Inferior parietal cortex (tissue), 1 donor: ENCODE measurements at regions not wholly inside any gene's neighbourhood (a gene's known extent, or its start where the extent isn't known, plus 50 kb on each side); places are given as distances from the start of the nearest gene placed in this dataset.
"Not testable (repeated sequence)": the region's sequence is repeated elsewhere in the genome, so short reads cannot be mapped to it uniquely, and the experiment has no call there.

Experiments used
- DNase-seq: peaks from one replicate; pipeline ENCODE4 v3.0.0-alpha.2; 2016; ENCODE audit errors: extremely low spot score

DNA sequence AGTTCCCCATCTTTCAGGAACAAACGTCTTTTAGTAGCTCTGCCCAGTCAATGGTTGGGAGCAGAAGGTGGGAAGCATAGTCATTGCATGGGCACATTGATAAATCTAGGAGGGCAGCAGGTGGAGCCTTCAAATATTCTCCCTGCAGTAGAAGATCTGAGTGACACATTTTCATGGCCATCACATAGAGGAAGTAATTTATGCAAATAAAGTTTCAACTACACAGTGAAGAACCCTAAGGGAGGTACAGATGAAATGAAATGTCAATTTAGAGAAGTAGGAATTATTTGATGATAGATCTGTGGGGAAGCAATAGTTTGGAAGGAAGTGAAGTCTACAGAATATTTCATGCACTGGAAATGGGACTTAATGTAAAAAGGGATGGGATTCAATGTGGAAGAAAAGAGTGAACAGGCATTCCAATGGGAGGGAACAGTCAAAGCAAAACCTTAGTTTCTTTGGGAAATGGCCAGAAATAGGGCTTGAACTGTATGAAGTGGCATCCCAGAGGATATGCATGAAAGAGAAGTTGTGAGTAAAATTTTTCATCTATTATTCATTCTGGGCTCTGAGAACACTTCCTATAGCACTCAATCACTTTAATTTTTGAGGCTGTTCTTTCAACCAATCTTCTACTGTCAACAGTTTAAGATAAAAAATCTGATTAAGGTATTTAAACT, 256.2 kb upstream of the LUZP2 start:
- no peak for DNase-seq

DNA sequence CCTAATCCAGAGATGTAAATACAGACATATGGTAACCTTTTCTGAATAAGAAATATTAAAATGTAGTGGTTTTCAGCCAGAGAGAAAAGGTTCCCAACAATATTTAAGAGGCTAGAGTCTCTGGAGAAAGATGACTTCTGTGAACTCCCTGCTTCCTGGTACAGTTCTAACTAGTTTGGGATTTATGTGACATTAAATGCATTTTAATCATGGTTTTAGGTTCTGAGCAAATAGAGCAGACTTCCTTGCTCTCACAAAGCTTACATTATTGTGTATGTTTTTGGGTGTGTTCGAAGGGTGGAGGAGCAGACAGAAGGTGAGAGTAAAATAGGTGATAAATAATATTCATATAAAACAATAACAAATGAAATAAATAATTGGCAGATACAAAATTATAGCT, 250.1 kb upstream of the LUZP2 start:
- no peak for DNase-seq

GRCh38 chr11:24247846-24248245, 249.0 kb upstream of the LUZP2 start:
- no peak for DNase-seq

DNA sequence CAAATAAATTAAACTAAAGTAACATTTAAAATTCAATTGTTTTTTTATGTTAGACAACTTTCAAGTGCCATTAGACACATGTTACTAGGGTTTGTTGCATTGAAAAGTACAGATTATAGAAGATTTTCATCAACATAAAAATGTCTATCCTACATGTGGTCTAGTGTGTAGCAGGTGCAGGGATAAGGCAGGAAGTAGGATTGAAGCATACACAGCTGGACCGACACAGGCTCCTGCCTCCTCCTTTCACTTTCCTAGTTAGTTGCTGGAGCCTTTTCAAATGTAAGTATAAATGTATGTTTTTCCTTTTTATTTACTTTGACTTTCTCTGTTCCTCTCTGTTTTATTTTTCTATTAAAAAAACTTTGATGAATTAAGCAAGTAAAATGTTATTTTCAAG, 246.9 kb upstream of the LUZP2 start:
- DNase-seq = no peak

GRCh38 chr11:24253237-24253760, 243.6 kb upstream of the LUZP2 start:
- no peak for DNase-seq

DNA sequence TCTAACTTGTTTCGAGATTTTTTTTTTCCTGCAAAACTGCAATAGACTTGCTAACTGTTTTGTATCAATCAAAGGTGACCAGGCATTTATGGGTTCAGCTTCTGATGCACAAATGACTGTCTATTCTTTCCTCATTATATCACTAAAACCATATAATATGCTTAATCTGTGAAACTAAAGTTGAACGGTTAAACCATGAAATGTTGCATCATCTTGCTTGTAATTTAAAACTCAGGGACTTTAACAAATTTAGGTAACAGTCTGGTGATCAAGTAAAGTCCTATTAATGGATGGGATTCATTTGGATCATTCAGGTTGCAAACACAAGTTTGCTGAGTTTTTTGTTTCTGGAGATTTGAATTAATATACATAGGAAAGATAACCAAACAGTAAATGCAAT, 232.0 kb upstream of the LUZP2 start:
- DNase-seq = no peak

- DNase-seq = no peak
Measured at GRCh38 chr11:24267014-24267413, 229.8 kb upstream of the LUZP2 start.

DNA sequence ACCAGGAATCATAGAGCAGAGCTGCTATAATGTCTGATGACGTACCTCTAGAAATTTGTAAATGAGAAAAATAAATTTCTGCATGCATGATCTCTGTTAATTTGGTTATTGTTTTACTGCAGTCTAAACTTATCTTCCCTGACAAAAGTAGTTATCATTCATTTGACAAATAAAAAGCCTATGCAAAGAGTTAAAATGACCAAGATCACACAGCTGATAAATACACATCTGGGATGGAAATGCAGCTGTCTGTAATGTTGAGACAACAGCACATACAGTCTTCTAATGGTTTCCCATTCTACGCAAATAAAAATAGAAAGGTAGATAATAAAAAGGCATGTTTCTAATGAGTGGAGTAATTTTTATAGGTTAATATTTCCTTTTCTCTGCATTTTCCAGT, 225.1 kb upstream of the LUZP2 start:
- DNase-seq = no peak

DNA sequence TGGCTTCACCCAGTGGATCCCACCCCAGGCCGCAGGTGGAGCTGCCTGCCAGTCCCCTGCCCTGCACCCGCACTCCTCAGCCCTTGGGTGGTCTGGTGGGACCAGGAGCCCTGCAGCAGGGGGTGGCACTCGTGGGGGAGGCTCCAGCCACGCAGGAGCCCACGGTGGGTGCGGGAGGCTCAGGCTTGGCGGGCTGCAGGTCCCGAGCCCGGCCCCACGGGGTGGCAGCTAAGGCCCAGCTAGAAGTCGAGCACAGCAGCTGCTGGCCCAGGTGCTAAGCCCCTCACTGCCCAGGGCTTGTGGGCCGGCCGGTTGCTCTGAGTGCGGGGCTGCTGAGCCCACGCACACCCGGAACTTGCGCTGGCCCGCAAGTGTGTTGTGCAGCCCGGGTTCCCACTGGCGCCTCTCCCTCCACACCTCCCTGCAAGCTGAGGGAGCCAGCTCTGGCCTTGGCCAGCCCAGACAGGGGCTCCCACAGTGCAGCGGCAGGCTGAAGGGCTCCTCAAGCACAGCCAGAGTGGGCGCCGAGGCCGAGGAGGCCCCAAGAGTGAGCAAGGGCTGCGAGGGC, 222.6 kb upstream of the LUZP2 start:
- not testable (repeated sequence) for DNase-seq

DNA sequence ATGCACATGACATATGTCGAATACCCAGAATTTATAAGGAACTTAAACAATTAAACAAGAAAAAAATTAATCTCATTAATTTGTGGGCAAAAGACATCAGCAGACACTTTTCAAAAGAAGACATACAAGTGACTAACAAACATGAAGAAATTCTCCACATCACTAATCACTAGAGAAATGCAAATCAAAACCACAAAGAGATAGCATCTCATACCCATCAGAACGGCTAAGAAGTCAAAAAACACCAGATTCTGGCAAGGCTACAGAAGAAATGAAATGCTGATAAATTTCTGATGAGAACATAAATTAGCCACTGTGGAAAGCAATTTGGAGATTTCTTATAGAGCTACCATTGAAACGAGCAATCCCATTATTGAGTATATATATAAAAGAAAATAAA, 210.6 kb upstream of the LUZP2 start:
- DNase-seq = no peak

DNA sequence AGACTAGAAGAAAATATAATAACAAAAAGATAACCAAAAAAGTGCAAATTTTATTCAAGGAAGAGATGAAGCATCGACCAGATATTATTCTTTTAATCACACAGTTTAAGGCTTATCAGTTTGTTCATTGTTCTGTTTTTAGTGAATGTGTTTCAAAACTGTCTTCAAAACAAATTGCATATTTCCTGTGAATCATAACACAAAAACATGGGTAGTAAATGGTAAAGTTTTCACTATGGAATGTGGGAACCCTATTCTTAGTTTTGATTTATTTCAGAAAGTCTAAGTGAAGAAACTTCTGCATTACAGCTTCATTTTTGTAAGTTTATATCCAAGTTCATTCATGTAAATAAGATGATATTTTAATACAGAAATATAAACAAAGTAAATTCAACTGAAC, 207.6 kb upstream of the LUZP2 start:
- no peak for DNase-seq

DNA sequence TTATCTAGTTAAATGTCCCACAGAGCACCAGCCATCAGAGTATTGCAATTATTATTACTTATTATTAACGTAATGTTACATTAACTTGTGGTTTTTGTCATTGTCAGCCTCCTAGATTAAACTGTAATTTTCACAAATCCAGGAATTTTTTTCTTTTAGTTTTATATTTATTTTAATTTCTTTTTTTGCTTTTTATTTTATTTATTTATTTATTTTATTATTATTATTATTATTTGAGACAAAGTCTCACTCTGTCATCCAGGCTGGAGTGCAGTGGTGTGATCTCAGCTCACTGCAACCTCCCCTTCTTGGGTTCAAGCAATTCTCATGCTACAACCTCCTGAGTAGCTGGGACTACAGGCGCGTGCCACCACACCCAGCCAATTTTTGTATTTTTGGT, 202.9 kb upstream of the LUZP2 start:
- DNase-seq = no peak

- no peak for DNase-seq
Measured at GRCh38 chr11:24295360-24295759, 201.5 kb upstream of the LUZP2 start.

DNA sequence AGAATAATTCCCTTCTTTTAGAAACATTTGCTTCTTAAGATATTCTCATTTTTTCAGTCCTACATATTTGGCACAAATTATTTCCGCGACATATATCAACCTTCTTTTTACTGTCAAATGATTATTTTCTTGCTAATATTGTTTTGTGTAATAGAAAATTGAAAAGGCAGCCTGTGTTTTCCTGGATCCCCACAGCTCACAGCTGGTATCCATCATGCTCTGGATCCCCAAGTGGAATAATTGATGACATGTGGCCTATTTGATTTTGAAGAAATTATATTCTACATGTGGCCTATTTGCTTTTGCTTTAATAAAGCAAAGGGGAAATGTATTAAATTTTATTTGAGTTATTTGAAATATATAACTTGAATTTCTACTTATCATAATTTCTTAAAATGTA, 199.4 kb upstream of the LUZP2 start:
- DNase-seq = no peak

GRCh38 chr11:24298146-24298545, 198.7 kb upstream of the LUZP2 start:
- DNase-seq = no peak

DNA sequence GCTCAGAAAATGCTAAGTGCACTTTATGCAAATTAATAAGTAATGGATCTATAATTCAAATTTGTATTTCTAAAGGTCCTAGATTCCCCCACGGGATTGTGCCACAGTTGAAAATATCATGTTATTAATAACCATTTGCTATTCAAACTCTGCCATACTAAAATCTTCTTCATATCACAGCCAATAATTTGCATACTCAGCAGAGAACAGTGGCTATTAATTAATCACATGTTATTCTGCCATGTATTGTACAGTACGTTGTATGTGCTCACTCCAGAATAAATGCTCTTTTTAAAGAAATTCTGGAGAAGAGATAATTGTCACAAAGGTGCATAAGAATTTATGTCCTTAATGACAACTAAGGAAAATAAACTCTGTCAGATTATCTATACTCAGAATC, 184.9 kb upstream of the LUZP2 start:
- DNase-seq = no peak

DNA sequence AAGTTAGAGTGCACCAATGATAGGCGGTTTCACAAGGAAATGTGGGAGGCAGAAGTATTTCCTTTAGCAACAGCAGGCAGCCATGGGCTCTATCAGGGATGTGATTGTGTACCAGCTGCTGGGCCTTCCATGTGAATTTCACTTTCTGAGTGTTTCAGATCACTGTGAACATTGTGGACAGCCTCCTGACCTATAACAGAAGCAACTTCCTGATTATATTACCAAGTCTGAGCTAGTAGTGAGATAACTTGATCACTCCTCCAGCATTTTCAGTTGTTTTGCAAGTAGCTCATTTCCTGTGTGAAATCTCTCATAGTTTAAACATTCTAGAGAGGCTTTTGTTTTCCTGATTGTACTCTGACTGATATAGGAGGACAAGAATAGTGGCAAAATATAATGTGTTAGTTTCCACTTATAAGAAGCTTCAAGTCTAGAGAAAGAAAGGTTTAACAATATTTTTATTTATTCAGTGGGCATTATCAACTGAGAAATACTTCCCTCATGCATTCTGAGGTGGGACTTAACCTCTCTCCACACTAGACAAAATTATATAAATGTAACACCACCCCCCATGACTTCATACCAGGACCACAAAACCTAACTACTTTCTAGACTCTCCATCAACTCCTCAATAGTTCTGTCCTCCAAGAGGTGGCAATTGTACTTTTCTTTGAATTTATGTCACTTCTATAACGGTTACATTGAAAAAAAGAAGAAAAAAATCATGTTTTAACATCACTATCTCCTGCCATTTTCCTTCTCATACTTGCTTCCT, 184.2 kb upstream of the LUZP2 start:
- DNase-seq = no peak

DNA sequence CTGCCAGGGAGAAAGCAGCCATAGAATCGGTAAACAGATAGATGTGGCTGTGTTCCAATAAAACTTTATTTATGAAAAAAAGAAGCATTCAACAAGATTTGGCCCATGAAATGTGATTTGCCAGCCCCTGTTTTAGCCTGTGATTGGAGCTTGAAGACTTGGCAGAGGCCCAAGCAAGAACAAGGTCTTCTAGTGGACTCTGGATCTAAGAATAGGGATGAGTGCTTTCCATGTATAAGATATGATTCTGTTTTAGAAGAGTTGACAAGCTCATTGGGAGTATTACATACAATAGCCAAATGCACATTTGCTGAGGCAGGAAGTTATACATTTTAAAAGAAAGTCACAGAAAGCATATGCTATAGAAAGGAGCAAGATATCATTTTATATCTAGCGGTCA, 175.6 kb upstream of the LUZP2 start:
- no peak for DNase-seq

DNA sequence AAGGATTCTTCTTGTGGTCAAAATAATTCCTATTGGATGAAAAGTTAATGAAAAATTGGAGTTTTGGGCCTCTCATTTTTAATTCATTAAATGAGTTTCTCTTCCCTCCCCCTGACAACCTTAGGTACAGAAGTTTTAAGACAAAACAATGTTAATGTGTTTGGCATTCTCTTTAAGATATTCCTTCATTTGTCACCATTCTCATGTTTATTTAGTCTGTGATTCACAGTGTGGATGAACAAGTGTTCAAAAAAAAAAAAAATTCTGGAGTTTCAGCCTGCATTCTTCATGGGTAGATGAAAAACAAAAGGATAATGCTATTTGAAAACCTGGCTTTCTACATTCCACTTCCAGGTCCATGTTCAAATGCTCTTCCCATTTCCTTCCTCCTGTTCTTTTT, 172.6 kb upstream of the LUZP2 start:
- DNase-seq = no peak

- no peak for DNase-seq
Measured at GRCh38 chr11:24344222-24344621, 152.6 kb upstream of the LUZP2 start.

DNA sequence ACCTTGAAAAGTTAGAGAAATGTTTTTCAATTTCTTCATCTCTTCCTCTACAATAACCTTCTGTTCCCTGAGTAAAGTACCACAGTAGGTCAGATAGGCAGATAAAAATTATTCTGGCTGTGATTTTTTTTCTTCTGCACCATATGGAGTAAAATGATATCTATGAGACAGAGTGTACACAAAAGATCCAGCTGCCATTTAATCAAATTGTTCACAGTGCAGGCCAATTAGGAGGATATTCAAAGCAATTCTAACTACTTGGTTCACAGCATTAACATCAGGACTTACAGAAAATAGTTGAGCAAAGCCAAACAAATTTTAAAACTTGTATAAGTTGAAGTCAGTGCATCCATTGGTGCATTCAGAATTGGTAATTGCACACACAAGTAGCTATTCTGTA, 147.9 kb upstream of the LUZP2 start:
- no peak for DNase-seq

DNA sequence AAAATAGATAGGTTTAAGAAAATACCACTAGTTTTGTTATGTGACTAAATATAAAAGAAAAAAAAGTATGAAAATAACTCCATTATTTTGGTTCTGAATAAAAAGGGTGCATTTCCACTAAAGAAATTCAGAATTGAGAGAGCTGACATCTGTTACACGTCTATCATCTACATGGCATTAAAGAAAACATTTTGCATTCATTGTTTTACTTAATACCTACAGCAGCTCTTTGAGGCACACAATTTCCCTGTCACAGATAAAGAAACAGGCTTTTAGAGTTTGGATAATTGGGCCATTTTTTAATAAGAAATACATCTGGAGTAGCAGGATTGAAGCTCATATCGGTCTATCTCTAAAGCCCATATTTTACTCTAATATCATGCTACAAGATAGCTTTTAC, 145.7 kb upstream of the LUZP2 start:
- DNase-seq = no peak

DNA sequence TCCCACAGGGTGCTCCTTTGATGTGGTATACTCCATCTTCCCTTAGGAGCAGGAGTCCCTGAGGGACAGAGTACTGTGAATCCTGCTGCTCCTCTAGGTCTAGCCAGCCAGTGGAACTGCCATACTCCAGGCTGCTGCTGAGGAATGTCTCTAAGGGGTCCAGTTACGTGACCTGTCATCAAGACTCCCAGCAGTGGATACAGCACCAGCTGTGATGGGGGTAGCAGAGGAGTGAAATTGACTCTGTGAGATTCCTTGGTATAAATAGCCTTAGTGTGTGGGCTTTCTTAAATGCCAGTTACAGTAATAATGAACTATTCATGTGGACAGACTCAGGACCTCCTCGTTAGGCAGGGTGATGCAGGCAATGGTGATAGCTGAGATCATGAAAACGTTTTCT, 140.4 kb upstream of the LUZP2 start:
- no peak for DNase-seq
